ENCODE measurements at regions not wholly inside any gene's neighbourhood (a gene's known extent, or its start where the extent isn't known, plus 50 kb on each side); places are given as distances from the start of the nearest gene placed in this dataset.

- TF ChIP-seq CLOCK (CRISPR knock-in tag; IDR thresholded peaks at IDR 0.05; ENCODE audit: borderline replicate concordance) (no peak), TARDBP (IDR thresholded peaks at IDR 0.05) (no peak)
Measured at GRCh38 chr2:129458436-129458835, 521.0 kb upstream of the RAB6C start (continued).

- no peak overlapping the region for H3K4me3 ChIP-seq
- no peak overlapping the region for H3K4me2 ChIP-seq (ENCODE audit: insufficient read depth, low read length)
- H3K27ac ChIP-seq (ENCODE audit: extremely low read depth, low read depth, low read length), result no peak overlapping the region; the same call in 2 of the 3 replicates
- ATAC-seq (no peak), DNase-seq (ENCODE audit: extremely low read depth in 1 of 4, low spot score in 3 of 4) (no peak), FAIRE-seq (no peak)
- no peaks in the 10 kb centered on the region for H3K9me1 ChIP-seq (ENCODE audit: control insufficient read depth, insufficient read depth, low read length)
- in situ Hi-C loops (cut with MboI) (no loop called here), intact Hi-C loops (cut with micrococcal nuclease) (no loop called here)
- no peak for TF ChIP-seq BDP1 (IDR thresholded peaks at IDR 0.05; ENCODE audit: insufficient read depth, insufficient read length)
- no peak for TF ChIP-seq SMARCA5 (IDR thresholded peaks at IDR 0.05)
- no peak for TF ChIP-seq ZNF224 (CRISPR knock-in tag; IDR thresholded peaks at IDR 0.05)
- TF ChIP-seq TCF3 (CRISPR knock-in tag; IDR thresholded peaks at IDR 0.05), result no peak
- TF ChIP-seq PRPF4 (IDR thresholded peaks at IDR 0.05; ENCODE audit: insufficient read depth, low read depth, low read length, poor library complexity, severe bottlenecking), result no peak
- no peak for TF ChIP-seq ZC3H4 (CRISPR knock-in tag; IDR thresholded peaks at IDR 0.05; ENCODE audit: borderline replicate concordance)
- no peak for TF ChIP-seq PHTF2 (CRISPR knock-in tag; IDR thresholded peaks at IDR 0.05)
- no peak for TF ChIP-seq KAT8 (IDR thresholded peaks at IDR 0.05; ENCODE audit: low read depth)
- no peak for TF ChIP-seq NFATC3 (IDR thresholded peaks at IDR 0.05)
- no peak for TF ChIP-seq DDX20 (tag; IDR thresholded peaks at IDR 0.05; ENCODE audit: low read depth)
- H4K20me1 ChIP-seq (replicated peaks; ENCODE audit: control insufficient read depth, insufficient read depth, low read length), result no peaks in the 10 kb centered on the region
- H3K4me1 ChIP-seq (replicated peaks in 1 of 2; ENCODE audit: control insufficient read depth in 2 of 2, insufficient read depth in 2 of 2, low read length in 2 of 2), result no peaks in the 10 kb centered on the region
- POLR2A ChIA-PET, result interaction anchor here (1.6 kb wide), 1 partner anchor 12 kb away, joined by 4 read pairs; no protein-coding TSS in a partner anchor
- no peaks in the 10 kb centered on the region for H3K36me3 ChIP-seq (ENCODE audit: control insufficient read depth, insufficient read depth, low read length)
- no peaks in the 10 kb centered on the region for H3K9me3 ChIP-seq (replicated peaks; ENCODE audit: control insufficient read depth, insufficient read depth, low read depth, low read length)
- no peak overlapping the region for H3K9ac ChIP-seq (ENCODE audit: insufficient read depth in 1 of 2, low read depth in 2 of 2, low read length in 2 of 2)
- H2AFZ ChIP-seq (ENCODE audit: low read depth, low read length), result no peak overlapping the region
- H3K27me3 ChIP-seq (ENCODE audit: control insufficient read depth in 2 of 2, insufficient read depth in 2 of 2, low read length in 2 of 2), result peaks cover 0 to 18% of the 10 kb centered on the region in 2 experiments; a peak in 2 of 5 replicates
- no peaks in the 10 kb centered on the region for H3K79me2 ChIP-seq (ENCODE audit: control insufficient read depth, insufficient read depth, low read length)
- WGBS (ENCODE audit: insufficient coverage, low coverage, missing lambda C conversion rate), result 1% methylated on average over 14 of the region's 15 CpGs
- no TSS peak for BruUV-seq (replicated peaks)
- CTCF ChIA-PET (ENCODE audit: low intra/inter-chr PET ratio), result no interaction called here
Measured at GRCh38 chr2:129459200-129459876, 520.1 kb upstream of the RAB6C start.
